H1 (cell line): ENCODE measurements at regions not wholly inside any gene's neighbourhood (a gene's known extent, or its start where the extent isn't known, plus 50 kb on each side); places are given as distances from the start of the nearest gene placed in this dataset.

ENCODE experiments used
- E2F6 ChIP-seq: IDR thresholded peaks from 2 replicates; pipeline ENCODE4 v1.6.1; 2012; ENCODE audit warnings: inconsistent platforms
- RXRA ChIP-seq: IDR thresholded peaks from 2 replicates; pipeline ENCODE4 v1.6.1; 2011; ENCODE audit warnings: low read depth, mild to moderate bottlenecking, low read length, moderate library complexity; ENCODE audit not compliant: insufficient read depth

GRCh38 chr4:151854731-151855130, 93.9 kb upstream of the GATB start (continued):
- TF ChIP-seq RXRA (no peak), E2F6 (no peak)
